ENCODE measurements at regions not wholly inside any gene's neighbourhood (a gene's known extent, or its start where the extent isn't known, plus 50 kb on each side); places are given as distances from the start of the nearest gene placed in this dataset.

DNA sequence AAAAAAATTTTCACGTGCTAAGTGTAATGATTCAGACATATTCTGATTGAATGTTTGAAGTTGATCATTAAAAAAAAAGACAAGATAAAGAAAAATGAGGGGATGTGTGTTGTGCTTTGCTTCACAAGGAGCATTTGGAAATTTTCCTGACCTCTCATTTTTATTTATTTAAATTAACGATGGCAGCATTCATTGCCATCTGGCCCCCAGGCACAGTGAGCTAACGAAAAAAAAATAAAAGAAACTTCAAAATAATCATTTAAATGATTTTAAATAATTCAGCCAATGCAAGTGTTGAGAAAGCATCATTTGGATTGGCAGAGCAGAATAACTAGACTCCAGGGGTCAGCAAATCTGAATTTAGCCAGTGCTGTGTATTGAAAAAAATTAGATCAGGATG lies 1037.2 kb downstream of the CDH11 start:
- H3K27ac ChIP-seq (ENCODE audit: low read length): no peak overlapping the region
- H3K79me2 ChIP-seq (ENCODE audit: low read length): no peaks in the 10 kb centered on the region
- H3K4me1 ChIP-seq (ENCODE audit: low read length): no peaks in the 10 kb centered on the region
- H3K4me2 ChIP-seq (ENCODE audit: low read depth, low read length): no peak overlapping the region
- H3K27me3 ChIP-seq (replicated peaks; ENCODE audit: insufficient read depth, low read length): no peaks in the 10 kb centered on the region
- no peaks in the 10 kb centered on the region for H3K9me3 ChIP-seq (replicated peaks; ENCODE audit: insufficient read depth, low read length)
- no peaks in the 10 kb centered on the region for H4K20me1 ChIP-seq (ENCODE audit: insufficient read depth, low read length)
- H3K4me3 ChIP-seq (ENCODE audit: low read length): no peak overlapping the region
- H3K9me2 ChIP-seq (replicated peaks; ENCODE audit: insufficient read depth, low read length): no peaks in the 10 kb centered on the region
- TF ChIP-seq EZH2phosphoT487 (IDR thresholded peaks at IDR 0.05; ENCODE audit: low read length) (no peak), EZH2 (optimal IDR thresholded peaks at IDR 0.05; ENCODE audit: low read depth, low read length) (no peak)
- TF ChIP-seq, protein P1, sequence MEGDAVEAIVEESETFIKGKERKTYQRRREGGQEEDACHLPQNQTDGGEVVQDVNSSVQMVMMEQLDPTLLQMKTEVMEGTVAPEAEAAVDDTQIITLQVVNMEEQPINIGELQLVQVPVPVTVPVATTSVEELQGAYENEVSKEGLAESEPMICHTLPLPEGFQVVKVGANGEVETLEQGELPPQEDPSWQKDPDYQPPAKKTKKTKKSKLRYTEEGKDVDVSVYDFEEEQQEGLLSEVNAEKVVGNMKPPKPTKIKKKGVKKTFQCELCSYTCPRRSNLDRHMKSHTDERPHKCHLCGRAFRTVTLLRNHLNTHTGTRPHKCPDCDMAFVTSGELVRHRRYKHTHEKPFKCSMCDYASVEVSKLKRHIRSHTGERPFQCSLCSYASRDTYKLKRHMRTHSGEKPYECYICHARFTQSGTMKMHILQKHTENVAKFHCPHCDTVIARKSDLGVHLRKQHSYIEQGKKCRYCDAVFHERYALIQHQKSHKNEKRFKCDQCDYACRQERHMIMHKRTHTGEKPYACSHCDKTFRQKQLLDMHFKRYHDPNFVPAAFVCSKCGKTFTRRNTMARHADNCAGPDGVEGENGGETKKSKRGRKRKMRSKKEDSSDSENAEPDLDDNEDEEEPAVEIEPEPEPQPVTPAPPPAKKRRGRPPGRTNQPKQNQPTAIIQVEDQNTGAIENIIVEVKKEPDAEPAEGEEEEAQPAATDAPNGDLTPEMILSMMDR (IDR thresholded peaks at IDR 0.05; ENCODE audit: low read length): no peak
- H3K9ac ChIP-seq (ENCODE audit: low read length): no peak overlapping the region
- H3F3A ChIP-seq (ENCODE audit: insufficient read depth, low read length): no peaks in the 10 kb centered on the region
- no peak overlapping the region for H2AFZ ChIP-seq (ENCODE audit: low read length)
- DNase-seq: no peak
- H3K36me3 ChIP-seq (replicated peaks; ENCODE audit: insufficient read depth, low read length): no peaks in the 10 kb centered on the region

DNA sequence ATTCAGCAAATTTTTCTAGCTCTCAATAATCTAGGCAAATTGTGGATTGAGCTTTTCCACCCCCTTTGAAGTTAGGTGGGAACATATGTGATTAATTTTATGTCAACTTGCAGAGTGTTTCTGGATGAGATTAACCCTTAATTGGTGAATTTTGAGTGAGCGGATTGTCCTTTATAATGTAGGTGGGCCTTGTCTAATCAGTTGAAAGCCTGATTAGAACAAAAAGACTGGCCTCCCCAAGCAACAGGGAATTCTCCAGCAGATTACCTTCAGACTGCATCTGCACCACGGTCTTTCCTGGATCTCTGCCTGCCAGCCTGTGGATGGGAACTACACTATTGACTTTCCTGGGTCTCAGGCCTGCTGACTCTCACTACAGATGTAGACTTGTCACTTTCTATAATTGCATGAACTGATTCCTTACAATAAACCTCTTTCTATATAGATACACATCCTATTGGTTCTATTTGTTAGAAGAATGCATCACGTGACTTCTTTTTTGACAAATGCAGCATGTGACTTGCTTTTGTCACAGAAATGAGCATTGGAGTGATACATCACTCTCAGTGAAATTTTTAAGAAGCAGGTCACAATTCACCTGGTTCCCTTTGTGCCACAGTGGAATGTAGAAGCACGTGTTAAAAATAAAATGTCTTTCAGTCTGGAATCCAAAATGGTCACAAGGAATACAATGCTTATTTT lies 1038.3 kb downstream of the CDH11 start:
- no peak overlapping the region for H3K4me3 ChIP-seq (ENCODE audit: low read length)
- H3K9me2 ChIP-seq (replicated peaks; ENCODE audit: insufficient read depth, low read length): no peaks in the 10 kb centered on the region
- H3K4me2 ChIP-seq (ENCODE audit: low read depth, low read length): no peak overlapping the region
- no peak overlapping the region for H2AFZ ChIP-seq (ENCODE audit: low read length)
- no peak for DNase-seq
- no peaks in the 10 kb centered on the region for H4K20me1 ChIP-seq (ENCODE audit: insufficient read depth, low read length)
- no peaks in the 10 kb centered on the region for H3K27me3 ChIP-seq (replicated peaks; ENCODE audit: insufficient read depth, low read length)
- no peaks in the 10 kb centered on the region for H3K4me1 ChIP-seq (ENCODE audit: low read length)
- no peaks in the 10 kb centered on the region for H3K9me3 ChIP-seq (replicated peaks; ENCODE audit: insufficient read depth, low read length)
- no peak overlapping the region for H3K9ac ChIP-seq (ENCODE audit: low read length)
- TF ChIP-seq EZH2phosphoT487 (IDR thresholded peaks at IDR 0.05; ENCODE audit: low read length) (no peak), EZH2 (optimal IDR thresholded peaks at IDR 0.05; ENCODE audit: low read depth, low read length) (no peak)
- TF ChIP-seq, protein P1 (IDR thresholded peaks at IDR 0.05; ENCODE audit: low read length): no peak
- H3K36me3 ChIP-seq (replicated peaks; ENCODE audit: insufficient read depth, low read length): no peaks in the 10 kb centered on the region
- no peak overlapping the region for H3K27ac ChIP-seq (ENCODE audit: low read length)
- H3K79me2 ChIP-seq (ENCODE audit: low read length): no peaks in the 10 kb centered on the region
- no peaks in the 10 kb centered on the region for H3F3A ChIP-seq (ENCODE audit: insufficient read depth, low read length)

DNA sequence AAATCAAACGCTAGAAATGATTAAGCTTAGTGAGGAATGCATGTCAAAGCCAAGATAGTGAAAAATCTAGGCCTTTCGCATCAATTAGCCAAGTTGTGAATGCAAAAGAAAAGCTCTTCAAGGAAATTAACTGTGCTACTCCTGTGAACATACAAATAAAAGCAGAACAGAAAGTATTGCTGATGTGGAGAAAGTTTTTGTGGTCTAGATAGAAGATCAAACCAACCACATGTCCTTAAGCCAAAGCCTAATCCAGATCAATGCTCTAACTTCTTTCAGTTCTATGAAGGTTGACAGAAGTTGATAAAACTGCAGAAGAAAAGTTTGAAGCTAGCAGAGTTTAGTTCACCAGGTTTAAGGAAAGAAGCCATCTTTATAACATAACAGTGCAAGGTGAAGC lies 1044.6 kb downstream of the CDH11 start:
- no peaks in the 10 kb centered on the region for H3K27me3 ChIP-seq (replicated peaks; ENCODE audit: insufficient read depth, low read length)
- no peaks in the 10 kb centered on the region for H3K36me3 ChIP-seq (replicated peaks; ENCODE audit: insufficient read depth, low read length)
- TF ChIP-seq, protein P1 (IDR thresholded peaks at IDR 0.05; ENCODE audit: low read length): no peak
- TF ChIP-seq EZH2phosphoT487 (IDR thresholded peaks at IDR 0.05; ENCODE audit: low read length) (no peak), EZH2 (optimal IDR thresholded peaks at IDR 0.05; ENCODE audit: low read depth, low read length) (no peak)
- no peak overlapping the region for H3K27ac ChIP-seq (ENCODE audit: low read length)
- no peak overlapping the region for H3K9ac ChIP-seq (ENCODE audit: low read length)
- H3K4me1 ChIP-seq (ENCODE audit: low read length): no peaks in the 10 kb centered on the region
- no peaks in the 10 kb centered on the region for H3K9me3 ChIP-seq (replicated peaks; ENCODE audit: insufficient read depth, low read length)
- H3K9me2 ChIP-seq (replicated peaks; ENCODE audit: insufficient read depth, low read length): no peaks in the 10 kb centered on the region
- H3K79me2 ChIP-seq (ENCODE audit: low read length): no peaks in the 10 kb centered on the region
- no peak overlapping the region for H2AFZ ChIP-seq (ENCODE audit: low read length)
- peak; percentile 41 for DNase-seq
- H3K4me2 ChIP-seq (ENCODE audit: low read depth, low read length): no peak overlapping the region
- no peaks in the 10 kb centered on the region for H3F3A ChIP-seq (ENCODE audit: insufficient read depth, low read length)
- H3K4me3 ChIP-seq (ENCODE audit: low read length): no peak overlapping the region
- no peaks in the 10 kb centered on the region for H4K20me1 ChIP-seq (ENCODE audit: insufficient read depth, low read length)
